HG02943 (cell line): ENCODE measurements at regions not wholly inside any gene's neighbourhood (a gene's known extent, or its start where the extent isn't known, plus 50 kb on each side); places are given as distances from the start of the nearest gene placed in this dataset.
"Not testable (repeated sequence)": the region's sequence is repeated elsewhere in the genome, so short reads cannot be mapped to it uniquely, and the experiment has no call there.

Experiments used
- ATAC-seq: cut with Tn5 transposase; IDR thresholded peaks from one replicate; pipeline ENCODE4 v1.9.1; 2021; ENCODE audit warnings: mild to moderate bottlenecking, low read depth, moderate library complexity; ENCODE audit not compliant: unreplicated experiment

DNA sequence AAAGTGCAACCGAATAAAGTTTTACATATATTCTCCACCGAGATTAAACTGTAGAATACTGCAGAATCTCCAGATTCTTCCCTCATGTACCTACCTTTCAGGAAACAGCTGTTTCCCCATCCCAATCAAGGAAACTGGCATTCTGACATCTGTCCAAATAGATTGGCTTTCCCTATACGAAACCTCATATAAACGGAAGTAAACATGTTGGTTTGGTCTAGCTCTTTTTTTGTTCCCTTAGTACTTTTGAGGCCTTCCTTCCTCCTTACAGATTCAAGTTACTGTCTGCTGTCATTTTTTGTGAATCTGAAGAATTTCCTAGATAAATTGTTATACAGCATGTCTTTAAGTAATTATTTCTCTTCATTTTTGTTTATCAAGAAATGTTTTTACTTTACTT, 554.6 kb downstream of the RPIA start:
- ATAC-seq, result not testable (repeated sequence)

- not testable (repeated sequence) for ATAC-seq
These were observed 555.1 kb downstream of the RPIA start for GRCh38 chr2:89246620-89247019.

DNA sequence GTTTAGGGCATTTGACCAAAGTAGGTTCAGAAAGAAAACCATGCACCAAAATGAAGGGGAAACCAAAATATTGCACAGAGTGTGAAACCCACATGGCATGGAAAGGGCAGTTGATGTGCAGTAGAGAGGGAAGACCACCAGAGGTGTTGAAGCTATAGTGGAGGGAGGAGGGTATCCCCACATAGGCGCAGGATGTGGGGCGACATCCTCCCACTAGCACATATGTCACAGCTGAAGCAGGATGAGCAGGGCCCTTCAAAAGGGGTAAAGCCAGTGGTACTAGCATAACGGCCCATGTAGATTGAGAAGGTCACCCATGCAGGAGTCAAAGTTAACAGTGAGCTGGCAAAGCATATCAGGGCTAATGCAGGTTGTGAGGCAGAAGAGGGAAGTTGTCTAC, 563.5 kb downstream of the RPIA start:
- not testable (repeated sequence) for ATAC-seq

DNA sequence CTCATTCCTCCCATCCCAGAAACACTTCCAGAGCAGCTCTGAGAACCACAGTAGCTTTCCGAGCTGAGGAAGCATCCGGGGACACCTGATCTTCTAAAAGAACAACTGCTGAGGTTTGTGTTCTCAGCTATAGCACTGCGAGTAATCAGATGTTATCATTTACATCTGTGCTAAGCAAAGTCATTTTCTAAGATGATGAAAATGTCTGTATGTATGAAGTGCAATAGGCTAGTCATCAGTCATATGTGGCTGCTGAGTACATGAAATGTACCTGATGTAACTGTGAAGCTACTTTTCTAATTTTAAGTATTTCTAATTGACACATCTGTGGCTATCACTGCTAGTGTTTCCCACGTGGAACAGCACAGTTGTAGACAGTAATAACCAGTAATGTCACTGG, 582.0 kb downstream of the RPIA start:
- not testable (repeated sequence) for ATAC-seq

DNA sequence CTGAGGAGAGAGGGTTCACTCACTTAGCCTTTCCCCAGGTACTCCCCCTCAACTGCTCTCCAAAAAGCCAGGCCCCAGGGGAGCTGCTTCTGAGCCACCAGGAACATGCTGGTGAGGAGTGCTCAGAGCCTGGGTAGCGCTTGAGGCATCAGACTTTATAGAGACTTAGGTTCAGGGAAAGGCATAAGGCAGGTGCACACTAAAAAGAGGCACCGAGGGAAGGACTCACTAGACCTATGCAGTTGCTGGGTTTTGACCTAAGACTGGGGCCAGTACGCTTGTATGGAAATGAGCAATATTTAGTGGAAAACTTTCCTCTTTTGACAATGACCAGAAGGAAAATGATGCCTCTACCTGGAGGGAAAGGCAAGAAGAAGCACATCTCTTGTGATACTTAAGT, 589.1 kb downstream of the RPIA start:
- not testable (repeated sequence) for ATAC-seq

GRCh38 chr2:89286448-89287080, 595.1 kb downstream of the RPIA start:
- not testable (repeated sequence) for ATAC-seq

- ATAC-seq, result not testable (repeated sequence)
These were observed 595.6 kb downstream of the RPIA start for GRCh38 chr2:89287084-89287483.

GRCh38 chr2:89291717-89292298, 600.3 kb downstream of the RPIA start:
- not testable (repeated sequence) for ATAC-seq

- ATAC-seq, result not testable (repeated sequence)
These were observed 601.9 kb downstream of the RPIA start for GRCh38 chr2:89293399-89293798.

DNA sequence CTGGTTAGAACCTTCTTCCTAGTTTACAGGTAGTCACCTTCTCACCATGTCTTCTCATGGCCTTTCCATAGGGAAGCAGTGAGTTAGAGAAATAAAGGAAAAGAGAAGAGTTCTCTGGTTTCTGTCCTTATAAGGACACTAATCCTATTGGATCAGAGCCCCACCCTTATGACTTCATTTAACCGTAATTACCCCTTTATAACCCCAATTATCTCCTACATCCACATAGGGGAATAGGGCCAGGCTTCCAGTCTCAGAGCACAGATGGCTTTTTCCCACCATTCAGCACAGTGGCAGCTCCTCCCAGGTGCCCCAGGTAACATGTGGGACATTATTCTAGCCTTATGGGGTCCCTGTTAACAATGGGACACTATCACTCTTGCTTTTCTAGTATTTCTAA, 602.9 kb downstream of the RPIA start:
- ATAC-seq, result not testable (repeated sequence)

GRCh38 chr2:89296820-89297398, 605.4 kb downstream of the RPIA start:
- not testable (repeated sequence) for ATAC-seq

DNA sequence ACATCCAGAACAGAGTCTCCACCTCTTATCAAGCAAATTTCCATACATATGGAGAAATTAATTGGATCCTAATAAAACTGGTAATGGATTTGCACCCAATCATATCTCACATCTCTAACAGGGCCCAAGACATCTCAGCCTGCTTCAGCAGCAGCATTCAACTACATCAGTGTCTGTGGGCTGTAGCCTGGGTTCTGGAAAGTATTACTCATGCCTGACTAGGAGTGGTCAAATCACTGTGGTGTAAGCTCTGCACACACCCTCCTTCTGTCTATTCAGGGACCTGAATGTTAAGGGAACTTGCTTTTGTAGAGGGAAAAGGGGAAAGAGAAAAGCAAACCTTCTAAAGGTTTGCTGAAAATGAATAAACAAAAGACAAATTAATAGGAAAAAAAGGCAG, 607.7 kb downstream of the RPIA start:
- ATAC-seq, result not testable (repeated sequence)

DNA sequence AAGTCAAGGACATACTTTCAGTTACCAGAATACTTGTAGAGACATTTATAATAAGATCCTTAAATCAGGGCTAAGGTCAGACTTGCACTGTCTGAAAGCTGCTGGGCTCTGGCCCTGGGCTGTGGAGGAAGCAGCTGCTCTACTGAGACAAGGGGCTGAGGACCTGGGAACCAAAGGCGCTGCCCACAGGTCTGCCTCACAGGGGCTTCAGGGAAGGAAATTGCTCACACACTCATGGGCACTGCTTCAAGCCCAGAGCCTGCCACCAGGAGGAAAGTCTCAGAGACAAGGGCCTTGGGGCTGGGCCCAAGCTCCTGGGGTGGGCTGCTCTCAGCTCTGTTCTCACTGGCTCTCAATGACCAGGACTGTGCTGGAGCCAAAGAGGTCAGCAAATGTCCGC, 614.1 kb downstream of the RPIA start:
- not testable (repeated sequence) for ATAC-seq

GRCh38 chr2:89306869-89307637, 615.6 kb downstream of the RPIA start:
- ATAC-seq, result not testable (repeated sequence)

GRCh38 chr2:89318990-89319389, 627.5 kb downstream of the RPIA start:
- not testable (repeated sequence) for ATAC-seq

- not testable (repeated sequence) for ATAC-seq
These were observed 634.4 kb downstream of the RPIA start for GRCh38 chr2:89325894-89326293.

DNA sequence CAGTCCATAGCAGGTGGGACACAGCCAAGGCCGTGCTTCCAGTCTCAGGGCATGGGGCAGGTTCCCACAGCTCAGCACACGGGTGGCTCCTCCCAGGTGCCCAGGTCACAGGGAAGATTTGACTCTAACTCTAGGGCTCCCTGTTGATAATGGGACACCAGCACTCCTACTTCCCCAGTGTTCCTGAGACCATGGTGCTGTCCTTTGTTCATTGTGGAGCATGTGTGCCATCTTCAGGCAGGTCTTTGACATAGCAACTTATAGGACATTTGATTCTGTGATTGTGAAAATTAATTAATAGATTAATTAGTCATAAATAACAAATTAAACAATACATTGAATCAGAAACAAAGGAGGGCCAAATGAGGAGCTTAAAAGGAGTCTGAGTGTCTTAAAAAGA, 635.0 kb downstream of the RPIA start:
- not testable (repeated sequence) for ATAC-seq

DNA sequence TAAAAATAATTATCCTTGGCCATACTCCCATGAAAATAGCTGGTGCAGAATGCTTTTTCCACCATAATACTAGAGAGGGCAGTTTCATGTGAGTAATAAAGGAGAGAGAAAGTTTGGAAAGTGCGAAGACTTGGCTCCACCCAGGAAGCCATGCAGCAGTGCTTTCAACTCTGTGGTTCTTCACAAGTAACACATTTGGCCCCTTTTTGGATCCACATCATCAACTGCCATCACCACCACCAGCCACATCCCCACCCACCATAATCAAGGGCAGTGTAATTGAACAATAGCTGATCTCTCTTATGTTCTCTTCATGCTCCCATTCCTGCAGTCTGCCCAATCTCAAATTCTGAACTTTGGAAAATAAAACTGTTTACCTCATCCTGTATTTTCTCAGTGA, 637.3 kb downstream of the RPIA start:
- ATAC-seq, result not testable (repeated sequence)
